GM12873 (cell line): ENCODE measurements at regions not wholly inside any gene's neighbourhood (a gene's known extent, or its start where the extent isn't known, plus 50 kb on each side); places are given as distances from the start of the nearest gene placed in this dataset.

Experiments used
- CTCF ChIP-seq: IDR thresholded peaks from 2 replicates; pipeline ENCODE4 v1.5.1; 2012; ENCODE audit warnings: low read depth, mild to moderate bottlenecking, moderate library complexity, low read length, control low read depth; ENCODE audit not compliant: insufficient read depth; ENCODE audit errors: missing control alignments

DNA sequence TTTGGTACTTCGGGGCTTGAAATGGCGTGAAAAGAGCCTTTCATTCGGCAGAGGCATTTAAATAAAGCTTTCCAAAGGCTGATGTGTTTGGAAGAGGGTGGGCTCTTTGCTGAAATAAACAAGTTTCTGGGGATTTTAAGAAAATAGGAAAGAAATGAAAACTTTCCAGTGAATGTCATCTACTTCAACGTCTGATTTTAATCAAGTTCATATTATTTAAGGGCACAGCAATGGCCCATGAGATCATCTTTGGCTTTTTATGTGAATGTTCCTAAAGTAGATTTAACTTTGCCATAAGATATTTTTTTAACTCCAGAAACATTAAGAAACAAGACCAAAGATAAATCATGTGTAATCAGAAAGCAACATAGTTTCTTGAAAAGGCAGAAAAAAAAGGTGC lies 69.8 kb upstream of the TTC29 start:
- TF ChIP-seq CTCF, result no peak

- TF ChIP-seq CTCF, result no peak
Measured at GRCh38 chr4:147017081-147017480, 71.4 kb upstream of the TTC29 start.

- TF ChIP-seq CTCF, result peak; percentile 73
Measured at GRCh38 chr4:147019091-147019490, 73.4 kb upstream of the TTC29 start.

DNA sequence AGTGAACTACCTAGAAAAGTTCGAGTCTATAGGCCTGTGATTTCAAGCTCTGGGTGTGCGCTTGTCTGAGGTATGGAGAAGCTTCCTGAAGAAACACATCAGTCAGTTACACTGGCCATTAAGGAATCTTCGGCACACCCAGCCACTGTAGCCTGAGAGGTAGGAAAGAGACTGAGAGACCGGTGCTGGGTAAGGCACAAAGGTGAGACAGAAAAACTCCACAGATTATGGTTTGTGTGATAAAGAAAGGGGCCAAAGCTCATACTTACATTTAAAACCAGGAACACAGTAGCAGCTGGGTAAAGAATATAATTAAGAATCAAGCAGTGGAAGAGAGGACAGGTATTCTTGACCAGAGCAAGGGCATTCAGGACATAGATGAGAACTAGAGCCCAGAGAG lies 74.8 kb upstream of the TTC29 start:
- no peak for TF ChIP-seq CTCF

GRCh38 chr4:147025042-147025441 lies 79.4 kb upstream of the TTC29 start:
- no peak for TF ChIP-seq CTCF

- TF ChIP-seq CTCF, result no peak
Measured at GRCh38 chr4:147029296-147029695, 83.6 kb upstream of the TTC29 start.

- TF ChIP-seq CTCF, result no peak
Measured at GRCh38 chr4:147034372-147034771, 88.7 kb upstream of the TTC29 start.
